Smooth muscle cell (in vitro differentiated cells): ENCODE measurements at regions not wholly inside any gene's neighbourhood (a gene's known extent, or its start where the extent isn't known, plus 50 kb on each side); places are given as distances from the start of the nearest gene placed in this dataset.

Experiments
- DNase-seq: peaks from one replicate; lab custom pipeline; 2025; ENCODE audit not compliant: unreplicated experiment; lab: John Stamatoyannopoulos, UW
- H2AFZ ChIP-seq: fragments of 200-600 bp; sonication (generic); 2 replicates; pipeline ENCODE4 v1.6.0; 2016; ENCODE audit warnings: antibody characterized with exemption, low read depth, mild to moderate bottlenecking
- H3F3A ChIP-seq: fragments of 200-600 bp; sonication (generic); 2 replicates; pipeline ENCODE4 v1.6.0; 2017; ENCODE audit warnings: antibody characterized with exemption, low read depth
- H3K27ac ChIP-seq: fragments of 200-600 bp; sonication (generic); 2 replicates; pipeline ENCODE4 v1.5.1; 2016; ENCODE audit warnings: low read depth, mild to moderate bottlenecking
- H3K27me3 ChIP-seq: fragments of 200-600 bp; sonication (generic); 2 replicates; pipeline ENCODE4 v1.6.1; 2016; ENCODE audit warnings: low read depth, mild to moderate bottlenecking
- H3K36me3 ChIP-seq: fragments of 200-600 bp; sonication (generic); 2 replicates; pipeline ENCODE4 v1.5.1; 2016; ENCODE audit warnings: low read depth
- H3K4me1 ChIP-seq: fragments of 200-600 bp; sonication (generic); 2 replicates; pipeline ENCODE4 v1.5.1; 2016; ENCODE audit warnings: low read depth
- H3K4me2 ChIP-seq: fragments of 200-600 bp; sonication (generic); 2 replicates; pipeline ENCODE4 v1.6.0; 2016; ENCODE audit warnings: mild to moderate bottlenecking
- H3K4me3 ChIP-seq: fragments of 200-600 bp; sonication (generic); 2 replicates; pipeline ENCODE4 v1.5.1; 2016; ENCODE audit warnings: mild to moderate bottlenecking
- H3K79me2 ChIP-seq: fragments of 200-600 bp; sonication (generic); 2 replicates; pipeline ENCODE4 v1.6.0; 2016; ENCODE audit warnings: low read depth, mild to moderate bottlenecking
- H3K9ac ChIP-seq: fragments of 200-600 bp; sonication (generic); 2 replicates; pipeline ENCODE4 v1.6.0; 2016; ENCODE audit warnings: low read depth
- H3K9me3 ChIP-seq: fragments of 200-600 bp; sonication (generic); replicated peaks from 2 replicates; pipeline ENCODE4 v1.5.1; 2016; ENCODE audit warnings: low read depth
- H4K20me1 ChIP-seq: fragments of 200-600 bp; sonication (generic); 2 replicates; pipeline ENCODE4 v1.6.0; 2016; ENCODE audit warnings: low read depth
- CTCF ChIP-seq: fragments of 200-600 bp; sonication (generic); IDR thresholded peaks from 2 replicates; pipeline ENCODE4 v1.5.1; 2017; ENCODE audit warnings: borderline replicate concordance, mild to moderate bottlenecking, antibody characterized with exemption; ENCODE audit not compliant: insufficient read depth, poor library complexity, severe bottlenecking
- WGBS: methylation state at CpG from one replicate; pipeline ENCODE4 v1.1.7; 2016; ENCODE audit warnings: low lambda C conversion rate; 5-methylcytosine and 5-hydroxymethylcytosine counted together

GRCh38 chr14:97723819-97724218, 926.6 kb downstream of the VRK1 start:
- Histone ChIP-seq H2AFZ (no peak overlapping the region), H3K4me1 (no peaks in the 10 kb centered on the region), H3K27ac (no peak overlapping the region), H3K4me3 (no peak overlapping the region), H3K79me2 (no peaks in the 10 kb centered on the region), H3K9me3 (no peaks in the 10 kb centered on the region), H3K4me2 (no peak overlapping the region), H3K36me3 (no peaks in the 10 kb centered on the region), H3F3A (no peaks in the 10 kb centered on the region), H4K20me1 (no peaks in the 10 kb centered on the region), H3K27me3 (no peaks in the 10 kb centered on the region), H3K9ac (no peak overlapping the region)
- TF ChIP-seq CTCF, result no peak
- no peak for DNase-seq
- 87% methylated on average over 7 of the region's 7 CpGs for WGBS

DNA sequence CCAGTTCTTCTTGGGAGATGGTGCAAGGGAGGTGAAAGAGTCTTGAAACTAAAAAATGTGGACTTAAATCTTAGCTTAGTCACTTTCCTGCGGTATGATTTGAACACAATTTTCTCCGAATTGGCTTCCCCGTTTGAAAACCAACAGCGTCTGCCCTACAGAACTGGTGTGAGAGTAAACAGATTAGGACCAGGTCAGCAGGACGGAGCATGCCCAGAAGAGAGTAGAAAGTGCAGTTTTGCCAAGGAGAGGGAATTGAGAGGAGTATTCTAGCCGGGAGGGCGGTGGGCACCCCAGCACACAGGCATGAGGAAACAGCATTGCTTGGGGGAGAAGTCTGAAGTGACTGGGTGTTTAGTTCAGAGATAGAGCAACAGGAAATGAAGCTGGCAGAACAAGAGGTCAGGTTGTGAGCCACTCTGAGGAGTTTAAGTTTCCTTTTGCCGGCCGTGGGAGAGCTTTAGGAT, 927.1 kb downstream of the VRK1 start:
- Histone ChIP-seq H3K9me3 (no peaks in the 10 kb centered on the region), H2AFZ (no peak overlapping the region), H3F3A (no peaks in the 10 kb centered on the region), H3K36me3 (no peaks in the 10 kb centered on the region), H3K9ac (no peak overlapping the region), H3K79me2 (no peaks in the 10 kb centered on the region), H4K20me1 (no peaks in the 10 kb centered on the region), H3K4me2 (no peak overlapping the region), H3K4me3 (no peak overlapping the region), H3K4me1 (no peaks in the 10 kb centered on the region), H3K27ac (no peak overlapping the region), H3K27me3 (no peaks in the 10 kb centered on the region)
- no peak for TF ChIP-seq CTCF
- 91% methylated on average over 9 of the region's 9 CpGs for WGBS
- no peak for DNase-seq

DNA sequence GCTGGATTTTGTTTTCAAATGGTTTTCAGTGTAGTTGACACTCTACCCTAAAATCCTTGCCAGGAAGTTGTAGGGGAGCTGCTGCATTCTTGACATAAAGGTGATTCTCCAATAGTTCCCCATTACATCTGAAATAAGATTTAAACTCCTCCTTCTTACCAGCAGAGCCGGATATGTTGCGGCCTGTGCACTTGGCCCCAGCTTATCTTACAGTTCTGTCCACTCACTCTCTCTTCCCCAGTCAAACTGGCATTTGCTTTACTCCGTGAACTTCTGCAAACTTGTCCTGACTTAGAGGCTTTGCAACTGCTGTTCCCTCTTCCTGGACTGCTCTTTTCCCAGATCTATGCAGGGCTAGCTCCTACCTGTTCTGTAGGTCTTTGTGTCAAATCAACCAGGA, 929.5 kb downstream of the VRK1 start:
- Histone ChIP-seq H3K27me3 (no peaks in the 10 kb centered on the region), H4K20me1 (no peaks in the 10 kb centered on the region), H2AFZ (no peak overlapping the region), H3K4me2 (no peak overlapping the region), H3F3A (no peaks in the 10 kb centered on the region), H3K9ac (no peak overlapping the region), H3K79me2 (no peaks in the 10 kb centered on the region), H3K4me3 (no peak overlapping the region), H3K36me3 (no peaks in the 10 kb centered on the region), H3K27ac (no peak overlapping the region), H3K4me1 (no peaks in the 10 kb centered on the region), H3K9me3 (no peaks in the 10 kb centered on the region)
- no peak for DNase-seq
- WGBS, result 95% methylated on average over 3 of the region's 3 CpGs
- TF ChIP-seq CTCF, result no peak

- no peaks in the 10 kb centered on the region for H3F3A ChIP-seq
- no peaks in the 10 kb centered on the region for H3K79me2 ChIP-seq
- DNase-seq, result no peak
- no peak overlapping the region for H3K27ac ChIP-seq
- no peak overlapping the region for H2AFZ ChIP-seq
- no peaks in the 10 kb centered on the region for H3K36me3 ChIP-seq
- H3K9me3 ChIP-seq, result no peaks in the 10 kb centered on the region
- H4K20me1 ChIP-seq, result no peaks in the 10 kb centered on the region
- no peaks in the 10 kb centered on the region for H3K27me3 ChIP-seq
- no peak overlapping the region for H3K4me3 ChIP-seq
- H3K4me2 ChIP-seq, result no peak overlapping the region
- H3K9ac ChIP-seq, result no peak overlapping the region
- no peak for TF ChIP-seq CTCF
- 85% methylated on average over 4 of the region's 4 CpGs for WGBS
- H3K4me1 ChIP-seq, result no peaks in the 10 kb centered on the region
These were observed 933.5 kb downstream of the VRK1 start for GRCh38 chr14:97730706-97731105.
